Ishikawa (cell line): ENCODE measurements at regions not wholly inside any gene's neighbourhood (a gene's known extent, or its start where the extent isn't known, plus 50 kb on each side); places are given as distances from the start of the nearest gene placed in this dataset.

Experiments used
- CEBPB ChIP-seq: IDR thresholded peaks from 2 replicates; pipeline ENCODE4 v1.6.1; 2012
- CREB1 ChIP-seq: IDR thresholded peaks from 2 replicates; pipeline ENCODE4 v1.6.1; 2012; ENCODE audit warnings: low read depth
- EGR1 ChIP-seq: IDR thresholded peaks from 2 replicates; pipeline ENCODE4 v1.6.1; 2012
- EP300 ChIP-seq: IDR thresholded peaks from 2 replicates; pipeline ENCODE4 v1.6.1; 2012; ENCODE audit warnings: borderline replicate concordance
- NFIC ChIP-seq: IDR thresholded peaks from 2 replicates; pipeline ENCODE4 v1.6.1; 2012
- RAD21 ChIP-seq: IDR thresholded peaks from 2 replicates; pipeline ENCODE4 v1.6.1; 2012; ENCODE audit warnings: low read depth
- TAF1 ChIP-seq: IDR thresholded peaks from 2 replicates; pipeline ENCODE4 v1.6.1; 2012; ENCODE audit warnings: low read depth, mild to moderate bottlenecking
- TCF12 ChIP-seq: IDR thresholded peaks from 2 replicates; pipeline ENCODE4 v1.6.1; 2012; ENCODE audit warnings: low read depth
- TEAD4 ChIP-seq: IDR thresholded peaks from 2 replicates; pipeline ENCODE4 v1.6.1; 2012
- YY1 ChIP-seq: IDR thresholded peaks from 2 replicates; pipeline ENCODE4 v1.6.1; 2012; ENCODE audit warnings: low read depth
- ZBTB7A ChIP-seq: IDR thresholded peaks from 2 replicates; pipeline ENCODE4 v1.6.1; 2012; ENCODE audit warnings: low read depth
- TF ChIP-seq, protein P1 (sequence below): IDR thresholded peaks from 2 replicates; pipeline ENCODE4 v1.6.1; 2012; ENCODE audit warnings: low read depth, mild to moderate bottlenecking
- TF ChIP-seq, protein P2 (sequence below): IDR thresholded peaks from 2 replicates; pipeline ENCODE4 v1.6.1; 2012
- TF ChIP-seq, protein P3 (sequence below): IDR thresholded peaks from 2 replicates; pipeline ENCODE4 v1.6.1; 2012

DNA sequence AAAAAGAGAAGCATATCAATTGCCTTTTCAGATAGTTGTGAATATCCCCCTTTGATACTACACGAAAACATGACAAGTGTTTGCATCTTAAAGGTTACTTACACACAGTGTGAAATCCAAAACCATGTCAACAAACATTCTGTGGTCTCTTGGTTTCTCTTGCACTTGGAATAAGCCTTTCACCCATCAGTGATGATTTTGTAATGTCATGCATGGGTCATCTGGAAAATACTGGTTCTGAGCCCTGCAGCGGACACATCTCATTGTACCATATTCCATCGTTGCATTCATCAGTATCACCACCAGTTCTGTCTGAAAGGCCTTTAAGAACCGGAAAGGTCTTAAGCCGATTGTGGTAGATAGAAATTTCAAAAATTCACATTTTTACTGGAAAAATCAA is 65.4 kb upstream of the SOX1 start:
- no peak for TF ChIP-seq YY1
- TF ChIP-seq, protein P1, sequence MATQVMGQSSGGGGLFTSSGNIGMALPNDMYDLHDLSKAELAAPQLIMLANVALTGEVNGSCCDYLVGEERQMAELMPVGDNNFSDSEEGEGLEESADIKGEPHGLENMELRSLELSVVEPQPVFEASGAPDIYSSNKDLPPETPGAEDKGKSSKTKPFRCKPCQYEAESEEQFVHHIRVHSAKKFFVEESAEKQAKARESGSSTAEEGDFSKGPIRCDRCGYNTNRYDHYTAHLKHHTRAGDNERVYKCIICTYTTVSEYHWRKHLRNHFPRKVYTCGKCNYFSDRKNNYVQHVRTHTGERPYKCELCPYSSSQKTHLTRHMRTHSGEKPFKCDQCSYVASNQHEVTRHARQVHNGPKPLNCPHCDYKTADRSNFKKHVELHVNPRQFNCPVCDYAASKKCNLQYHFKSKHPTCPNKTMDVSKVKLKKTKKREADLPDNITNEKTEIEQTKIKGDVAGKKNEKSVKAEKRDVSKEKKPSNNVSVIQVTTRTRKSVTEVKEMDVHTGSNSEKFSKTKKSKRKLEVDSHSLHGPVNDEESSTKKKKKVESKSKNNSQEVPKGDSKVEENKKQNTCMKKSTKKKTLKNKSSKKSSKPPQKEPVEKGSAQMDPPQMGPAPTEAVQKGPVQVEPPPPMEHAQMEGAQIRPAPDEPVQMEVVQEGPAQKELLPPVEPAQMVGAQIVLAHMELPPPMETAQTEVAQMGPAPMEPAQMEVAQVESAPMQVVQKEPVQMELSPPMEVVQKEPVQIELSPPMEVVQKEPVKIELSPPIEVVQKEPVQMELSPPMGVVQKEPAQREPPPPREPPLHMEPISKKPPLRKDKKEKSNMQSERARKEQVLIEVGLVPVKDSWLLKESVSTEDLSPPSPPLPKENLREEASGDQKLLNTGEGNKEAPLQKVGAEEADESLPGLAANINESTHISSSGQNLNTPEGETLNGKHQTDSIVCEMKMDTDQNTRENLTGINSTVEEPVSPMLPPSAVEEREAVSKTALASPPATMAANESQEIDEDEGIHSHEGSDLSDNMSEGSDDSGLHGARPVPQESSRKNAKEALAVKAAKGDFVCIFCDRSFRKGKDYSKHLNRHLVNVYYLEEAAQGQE, result no peak
- TF ChIP-seq CREB1, result no peak
- TF ChIP-seq TEAD4, result no peak
- no peak for TF ChIP-seq EGR1
- TF ChIP-seq TCF12, result no peak
- TF ChIP-seq TAF1, result no peak
- TF ChIP-seq EP300, result no peak
- no peak for TF ChIP-seq CEBPB
- TF ChIP-seq, protein P2, sequence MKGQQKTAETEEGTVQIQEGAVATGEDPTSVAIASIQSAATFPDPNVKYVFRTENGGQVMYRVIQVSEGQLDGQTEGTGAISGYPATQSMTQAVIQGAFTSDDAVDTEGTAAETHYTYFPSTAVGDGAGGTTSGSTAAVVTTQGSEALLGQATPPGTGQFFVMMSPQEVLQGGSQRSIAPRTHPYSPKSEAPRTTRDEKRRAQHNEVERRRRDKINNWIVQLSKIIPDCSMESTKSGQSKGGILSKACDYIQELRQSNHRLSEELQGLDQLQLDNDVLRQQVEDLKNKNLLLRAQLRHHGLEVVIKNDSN, result no peak
- TF ChIP-seq NFIC, result no peak
- TF ChIP-seq ZBTB7A, result no peak
- TF ChIP-seq, protein P3, sequence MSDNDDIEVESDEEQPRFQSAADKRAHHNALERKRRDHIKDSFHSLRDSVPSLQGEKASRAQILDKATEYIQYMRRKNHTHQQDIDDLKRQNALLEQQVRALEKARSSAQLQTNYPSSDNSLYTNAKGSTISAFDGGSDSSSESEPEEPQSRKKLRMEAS, result no peak
- TF ChIP-seq RAD21, result no peak
